Fibroblast of skin of left quadriceps (primary cell): ENCODE measurements at regions not wholly inside any gene's neighbourhood (a gene's known extent, or its start where the extent isn't known, plus 50 kb on each side); places are given as distances from the start of the nearest gene placed in this dataset.
A peak's percentile ranks its signal among the peaks of the same experiment; 100 is the strongest.

Experiments
- DNase-seq, 2 experiments: peaks; one replicate each; pipeline ENCODE4 v3.0.0-alpha.2; 2013; ENCODE audit warnings: low read depth in 2 of 2

GRCh38 chr4:173857828-173858227, 327.8 kb upstream of the HAND2 start:
- no peak for DNase-seq

GRCh38 chr4:173855015-173855414, 325.0 kb upstream of the HAND2 start:
- no peak for DNase-seq

GRCh38 chr4:173852775-173853174, 322.7 kb upstream of the HAND2 start:
- DNase-seq, result no peak

GRCh38 chr4:173845580-173845979, 315.6 kb upstream of the HAND2 start:
- DNase-seq, result no peak

GRCh38 chr4:173839865-173840264, 309.8 kb upstream of the HAND2 start:
- no peak for DNase-seq

- no peak for DNase-seq
Measured at GRCh38 chr4:173837517-173837916, 307.5 kb upstream of the HAND2 start.

GRCh38 chr4:173835903-173836302, 305.9 kb upstream of the HAND2 start:
- peak; percentile 15 to 23 for DNase-seq

- no peak for DNase-seq
Measured at GRCh38 chr4:173834151-173834550, 304.1 kb upstream of the HAND2 start.

- no peak for DNase-seq
Measured at GRCh38 chr4:173829565-173829964, 299.5 kb upstream of the HAND2 start.

GRCh38 chr4:173827707-173828106, 297.7 kb upstream of the HAND2 start:
- DNase-seq, result no peak

- peak; percentile 82 to 84 for DNase-seq
Measured at GRCh38 chr4:173821876-173822275, 291.8 kb upstream of the HAND2 start.

GRCh38 chr4:173821036-173821435, 291.0 kb upstream of the HAND2 start:
- peak; percentile 56 to 61 for DNase-seq

- no peak for DNase-seq
Measured at GRCh38 chr4:173807347-173807746, 277.3 kb upstream of the HAND2 start.

GRCh38 chr4:173805884-173806283, 275.9 kb upstream of the HAND2 start:
- DNase-seq, result no peak

- no peak for DNase-seq
Measured at GRCh38 chr4:173802662-173803022, 272.6 kb upstream of the HAND2 start.

- DNase-seq, result peak; percentile 80 to 82
Measured at GRCh38 chr4:173801876-173802661, 272.0 kb upstream of the HAND2 start.

- no peak for DNase-seq
Measured at GRCh38 chr4:173801361-173801760, 271.3 kb upstream of the HAND2 start.

GRCh38 chr4:173797296-173797695, 267.3 kb upstream of the HAND2 start:
- no peak for DNase-seq

GRCh38 chr4:173794662-173795061, 264.6 kb upstream of the HAND2 start:
- peak; percentile 39 to 41 for DNase-seq

- no peak for DNase-seq
Measured at GRCh38 chr4:173793937-173794510, 264.0 kb upstream of the HAND2 start.

GRCh38 chr4:173782660-173783059, 252.6 kb upstream of the HAND2 start:
- no peak for DNase-seq

- DNase-seq, result no peak
Measured at GRCh38 chr4:173777921-173778320, 247.9 kb upstream of the HAND2 start.

GRCh38 chr4:173777421-173777820, 247.4 kb upstream of the HAND2 start:
- no peak for DNase-seq

- DNase-seq, result no peak
Measured at GRCh38 chr4:173769568-173769967, 239.5 kb upstream of the HAND2 start.
